ENCODE measurements at regions not wholly inside any gene's neighbourhood (a gene's known extent, or its start where the extent isn't known, plus 50 kb on each side); places are given as distances from the start of the nearest gene placed in this dataset.

DNA sequence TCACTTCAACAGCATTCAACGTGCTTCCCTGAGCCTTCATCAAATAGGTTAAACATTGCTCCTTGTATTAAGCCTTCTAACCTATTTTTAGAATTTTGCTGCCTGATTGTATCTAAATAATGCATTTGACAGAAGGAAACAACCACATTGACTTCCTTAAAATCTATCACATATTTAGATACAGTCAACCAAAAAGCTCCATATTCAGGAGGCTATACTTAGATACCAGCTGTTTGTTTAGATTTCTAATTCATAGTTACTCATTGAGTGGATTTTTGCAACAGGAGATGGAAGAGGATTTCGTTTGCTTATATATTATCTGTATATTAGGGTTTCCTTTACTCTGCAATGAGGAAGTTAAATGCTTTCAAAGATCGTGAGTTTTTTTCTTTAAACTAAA is 241.1 kb upstream of the PPP1R2C start:
- H3K9me3 ChIP-seq (ENCODE audit: control insufficient read depth in 4 of 4, low read length in 3 of 4), result no peaks in the 10 kb centered on the region
- H3K9ac ChIP-seq (ENCODE audit: low read depth in 1 of 2, low read length in 2 of 2), result no peak overlapping the region
- H3K4me3 ChIP-seq (ENCODE audit: low read depth in 1 of 3, low read length in 3 of 3), result no peak overlapping the region
- WGBS, result 35% methylated on average over 3 of the region's 3 CpGs
- TF ChIP-seq GABPA (IDR thresholded peaks at IDR 0.05 in 1 of 2, conservative IDR thresholded peaks at IDR 0.05 in 1 of 2) (no peak), FOXA1 (IDR thresholded peaks at IDR 0.05) (no peak), TAF1 (conservative IDR thresholded peaks at IDR 0.05) (no peak), EGR1 (IDR thresholded peaks at IDR 0.05; ENCODE audit: low read depth in 2 of 2) (no peak), JUND (IDR thresholded peaks at IDR 0.05) (no peak), RAD21 (IDR thresholded peaks at IDR 0.05) (no peak), HNF4G (IDR thresholded peaks at IDR 0.05) (no peak), YY1 (IDR thresholded peaks at IDR 0.05) (no peak), RXRA (IDR thresholded peaks at IDR 0.05) (no peak), FOXA2 (IDR thresholded peaks at IDR 0.05) (no peak)
- TF ChIP-seq, protein P1, sequence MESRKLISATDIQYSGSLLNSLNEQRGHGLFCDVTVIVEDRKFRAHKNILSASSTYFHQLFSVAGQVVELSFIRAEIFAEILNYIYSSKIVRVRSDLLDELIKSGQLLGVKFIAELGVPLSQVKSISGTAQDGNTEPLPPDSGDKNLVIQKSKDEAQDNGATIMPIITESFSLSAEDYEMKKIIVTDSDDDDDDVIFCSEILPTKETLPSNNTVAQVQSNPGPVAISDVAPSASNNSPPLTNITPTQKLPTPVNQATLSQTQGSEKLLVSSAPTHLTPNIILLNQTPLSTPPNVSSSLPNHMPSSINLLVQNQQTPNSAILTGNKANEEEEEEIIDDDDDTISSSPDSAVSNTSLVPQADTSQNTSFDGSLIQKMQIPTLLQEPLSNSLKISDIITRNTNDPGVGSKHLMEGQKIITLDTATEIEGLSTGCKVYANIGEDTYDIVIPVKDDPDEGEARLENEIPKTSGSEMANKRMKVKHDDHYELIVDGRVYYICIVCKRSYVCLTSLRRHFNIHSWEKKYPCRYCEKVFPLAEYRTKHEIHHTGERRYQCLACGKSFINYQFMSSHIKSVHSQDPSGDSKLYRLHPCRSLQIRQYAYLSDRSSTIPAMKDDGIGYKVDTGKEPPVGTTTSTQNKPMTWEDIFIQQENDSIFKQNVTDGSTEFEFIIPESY (IDR thresholded peaks at IDR 0.05), result no peak
- TF ChIP-seq, protein P2, sequence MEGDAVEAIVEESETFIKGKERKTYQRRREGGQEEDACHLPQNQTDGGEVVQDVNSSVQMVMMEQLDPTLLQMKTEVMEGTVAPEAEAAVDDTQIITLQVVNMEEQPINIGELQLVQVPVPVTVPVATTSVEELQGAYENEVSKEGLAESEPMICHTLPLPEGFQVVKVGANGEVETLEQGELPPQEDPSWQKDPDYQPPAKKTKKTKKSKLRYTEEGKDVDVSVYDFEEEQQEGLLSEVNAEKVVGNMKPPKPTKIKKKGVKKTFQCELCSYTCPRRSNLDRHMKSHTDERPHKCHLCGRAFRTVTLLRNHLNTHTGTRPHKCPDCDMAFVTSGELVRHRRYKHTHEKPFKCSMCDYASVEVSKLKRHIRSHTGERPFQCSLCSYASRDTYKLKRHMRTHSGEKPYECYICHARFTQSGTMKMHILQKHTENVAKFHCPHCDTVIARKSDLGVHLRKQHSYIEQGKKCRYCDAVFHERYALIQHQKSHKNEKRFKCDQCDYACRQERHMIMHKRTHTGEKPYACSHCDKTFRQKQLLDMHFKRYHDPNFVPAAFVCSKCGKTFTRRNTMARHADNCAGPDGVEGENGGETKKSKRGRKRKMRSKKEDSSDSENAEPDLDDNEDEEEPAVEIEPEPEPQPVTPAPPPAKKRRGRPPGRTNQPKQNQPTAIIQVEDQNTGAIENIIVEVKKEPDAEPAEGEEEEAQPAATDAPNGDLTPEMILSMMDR (IDR thresholded peaks at IDR 0.05; ENCODE audit: low read depth, low read length, missing input control), result no peak
- peaks cover 0 to 3% (median 0%) of the 10 kb centered on the region in 4 donors for H3K27me3 ChIP-seq (ENCODE audit: control insufficient read depth in 4 of 4, insufficient read depth in 4 of 4, low read length in 3 of 4)
- no peaks in the 10 kb centered on the region for H3K36me3 ChIP-seq (ENCODE audit: control insufficient read depth in 4 of 4, insufficient read depth in 3 of 4, low read depth in 1 of 4, low read length in 3 of 4)
- no peak for DNase-seq (ENCODE audit: low spot score)
- H3K27ac ChIP-seq (ENCODE audit: low read depth in 1 of 2, low read length in 2 of 2), result no peak overlapping the region
- no peaks in the 10 kb centered on the region for H3K4me1 ChIP-seq (ENCODE audit: control insufficient read depth in 4 of 4, insufficient read depth in 4 of 4, low read length in 3 of 4)

DNA sequence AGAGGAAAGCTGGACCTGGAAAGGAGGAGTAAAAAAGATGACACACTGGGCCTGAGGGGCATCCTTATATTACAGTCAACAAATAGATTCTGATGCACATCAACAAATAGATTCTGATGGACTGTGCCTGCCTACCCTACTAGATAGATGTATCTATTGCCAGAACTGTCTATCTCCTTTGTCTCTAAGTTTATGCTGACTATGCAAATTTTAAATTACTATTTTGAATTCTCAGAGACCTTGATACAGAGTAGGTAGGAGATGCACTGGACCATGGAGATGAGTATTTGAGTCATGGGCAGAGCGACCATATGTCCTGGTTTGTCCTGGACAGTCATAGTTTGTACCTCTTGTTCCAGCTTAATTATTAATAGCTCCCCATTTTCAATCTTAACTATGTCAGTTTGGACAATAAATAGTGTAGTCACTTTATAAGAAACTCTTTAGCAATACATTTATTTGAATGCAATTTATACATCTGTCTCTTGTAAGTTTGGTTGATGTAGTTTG is 247.9 kb upstream of the PPP1R2C start:
- DNase-seq (ENCODE audit: low spot score), result no peak
- no peak for TF ChIP-seq SP1 (IDR thresholded peaks at IDR 0.05)
- TF ChIP-seq, protein P3, sequence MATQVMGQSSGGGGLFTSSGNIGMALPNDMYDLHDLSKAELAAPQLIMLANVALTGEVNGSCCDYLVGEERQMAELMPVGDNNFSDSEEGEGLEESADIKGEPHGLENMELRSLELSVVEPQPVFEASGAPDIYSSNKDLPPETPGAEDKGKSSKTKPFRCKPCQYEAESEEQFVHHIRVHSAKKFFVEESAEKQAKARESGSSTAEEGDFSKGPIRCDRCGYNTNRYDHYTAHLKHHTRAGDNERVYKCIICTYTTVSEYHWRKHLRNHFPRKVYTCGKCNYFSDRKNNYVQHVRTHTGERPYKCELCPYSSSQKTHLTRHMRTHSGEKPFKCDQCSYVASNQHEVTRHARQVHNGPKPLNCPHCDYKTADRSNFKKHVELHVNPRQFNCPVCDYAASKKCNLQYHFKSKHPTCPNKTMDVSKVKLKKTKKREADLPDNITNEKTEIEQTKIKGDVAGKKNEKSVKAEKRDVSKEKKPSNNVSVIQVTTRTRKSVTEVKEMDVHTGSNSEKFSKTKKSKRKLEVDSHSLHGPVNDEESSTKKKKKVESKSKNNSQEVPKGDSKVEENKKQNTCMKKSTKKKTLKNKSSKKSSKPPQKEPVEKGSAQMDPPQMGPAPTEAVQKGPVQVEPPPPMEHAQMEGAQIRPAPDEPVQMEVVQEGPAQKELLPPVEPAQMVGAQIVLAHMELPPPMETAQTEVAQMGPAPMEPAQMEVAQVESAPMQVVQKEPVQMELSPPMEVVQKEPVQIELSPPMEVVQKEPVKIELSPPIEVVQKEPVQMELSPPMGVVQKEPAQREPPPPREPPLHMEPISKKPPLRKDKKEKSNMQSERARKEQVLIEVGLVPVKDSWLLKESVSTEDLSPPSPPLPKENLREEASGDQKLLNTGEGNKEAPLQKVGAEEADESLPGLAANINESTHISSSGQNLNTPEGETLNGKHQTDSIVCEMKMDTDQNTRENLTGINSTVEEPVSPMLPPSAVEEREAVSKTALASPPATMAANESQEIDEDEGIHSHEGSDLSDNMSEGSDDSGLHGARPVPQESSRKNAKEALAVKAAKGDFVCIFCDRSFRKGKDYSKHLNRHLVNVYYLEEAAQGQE (IDR thresholded peaks at IDR 0.05), result no peak
- Histone ChIP-seq H3K4me3 (ENCODE audit: low read depth in 1 of 3, low read length in 3 of 3) (no peak overlapping the region), H3K27ac (ENCODE audit: low read depth in 1 of 2, low read length in 2 of 2) (no peak overlapping the region), H3K9ac (ENCODE audit: low read depth in 1 of 2, low read length in 2 of 2) (no peak overlapping the region), H3K36me3 (ENCODE audit: control insufficient read depth in 4 of 4, insufficient read depth in 3 of 4, low read depth in 1 of 4, low read length in 3 of 4) (no peaks in the 10 kb centered on the region), H3K4me1 (ENCODE audit: control insufficient read depth in 4 of 4, insufficient read depth in 4 of 4, low read length in 3 of 4) (no peaks in the 10 kb centered on the region), H3K9me3 (ENCODE audit: control insufficient read depth in 4 of 4, low read length in 3 of 4) (peaks cover 0 to 5% (median 0%) of the 10 kb centered on the region in 4 donors), H3K27me3 (ENCODE audit: control insufficient read depth in 4 of 4, insufficient read depth in 4 of 4, low read length in 3 of 4) (no peaks in the 10 kb centered on the region)
- 88% methylated on average over 1 of the region's 1 CpG for WGBS

All from liver (tissue), 8 donors.